SK-N-MC (cell line): ENCODE measurements at regions not wholly inside any gene's neighbourhood (a gene's known extent, or its start where the extent isn't known, plus 50 kb on each side); places are given as distances from the start of the nearest gene placed in this dataset.

Experiments used
- EZH2 ChIP-seq: fragments of 200-600 bp; sonication (generic); IDR thresholded peaks from one replicate; pipeline ENCODE4 v1.6.1; 2017; ENCODE audit warnings: antibody characterized with exemption
- FOXP2 ChIP-seq: optimal IDR thresholded peaks from 2 replicates; pipeline ENCODE3; 2011; ENCODE audit warnings: mild to moderate bottlenecking, moderate library complexity; ENCODE audit not compliant: insufficient read depth; ENCODE audit errors: extremely low read length, control extremely low read depth
- POLR2AphosphoS5 ChIP-seq: IDR thresholded peaks from 2 replicates; pipeline ENCODE4 v1.6.1; 2012; ENCODE audit warnings: mild to moderate bottlenecking, low read depth, low read length, borderline replicate concordance

- TF ChIP-seq EZH2 (no peak), POLR2AphosphoS5 (no peak), FOXP2 (no peak)
Measured at GRCh38 chr6:72505446-72505845, 116.4 kb upstream of the KCNQ5 start.
